Endothelial cell of umbilical vein (primary cell): ENCODE measurements at regions not wholly inside any gene's neighbourhood (a gene's known extent, or its start where the extent isn't known, plus 50 kb on each side); places are given as distances from the start of the nearest gene placed in this dataset.

Experiments used
- BruUV-seq: library from RNA; stranded (reverse); fragments of 400-500 nt; replicated peaks from 2 replicates; lab custom pipeline; 2021; lab: Mats Ljungman, UMichigan
- CTCF ChIA-PET: fragments of 300-600, 350-600 bp; sonication (Branson Sonifier 250); formaldehyde crosslinking; loops from one replicate; lab custom pipeline; 2021; ENCODE audit warnings: antibody characterized with exemption, inconsistent platforms; lab: Charles Lee
- POLR2A ChIA-PET: fragments of 300-600, 350-600 bp; sonication (Branson Sonifier 250); formaldehyde crosslinking; loops from one replicate; lab custom pipeline; 2021; ENCODE audit warnings: antibody characterized with exemption, inconsistent platforms; lab: Charles Lee
- DNase-seq: peaks from one replicate; pipeline ENCODE4 v3.0.0-alpha.2; 2011; ENCODE audit warnings: low read depth, low spot score
- FAIRE-seq: peaks from 2 replicates; lab custom pipeline; 2011; peaks lifted over from hg19 to GRCh38; lab: Jason Lieb, UNC
- H2AFZ ChIP-seq: 2 replicates; pipeline ENCODE4 v1.6.0; 2012; ENCODE audit warnings: low read depth, low read length, control low read depth, inconsistent platforms
- H3K27ac ChIP-seq: 2 replicates; pipeline ENCODE4 v1.5.1; 2011; ENCODE audit warnings: low read depth, mild to moderate bottlenecking, control low read depth, low read length, moderate library complexity; ENCODE audit not compliant: insufficient read depth
- H3K27me3 ChIP-seq, 2 experiments: 2 replicates each; pipeline versions ENCODE4 v1.6.0 to v1.6.1; 2011; ENCODE audit warnings: low read length in 2 of 2, mixed read lengths in 1 of 2; ENCODE audit not compliant: control insufficient read depth in 2 of 2, insufficient read depth in 2 of 2
- H3K36me3 ChIP-seq, 2 experiments: 2 replicates in 1 of 2; 3 replicates in 1 of 2; pipeline ENCODE4 v1.5.1; 2011; ENCODE audit warnings: low read length in 2 of 2, mild to moderate bottlenecking in 1 of 2, moderate library complexity in 1 of 2; ENCODE audit not compliant: control insufficient read depth in 2 of 2, insufficient read depth in 2 of 2; ENCODE audit errors: extremely low read depth in 1 of 2
- H3K4me1 ChIP-seq: 3 replicates; pipeline ENCODE4 v1.5.1; 2011; ENCODE audit warnings: mild to moderate bottlenecking, low read length; ENCODE audit not compliant: control insufficient read depth, insufficient read depth; ENCODE audit errors: extremely low read depth
- H3K4me2 ChIP-seq: 2 replicates; pipeline ENCODE4 v1.6.1; 2011; ENCODE audit warnings: low read length, control low read depth, mixed read lengths; ENCODE audit not compliant: insufficient read depth
- H3K4me3 ChIP-seq, 3 experiments: fragments of 200-600 bp in 1 of 3; sonication (generic), shearing (Covaris generic) in 1 of 3; replicated peaks in 1 of 3; 2 replicates each; pipeline ENCODE4 v1.5.1; 2011 to 2016; ENCODE audit warnings: control low read depth in 3 of 3, low read length in 3 of 3, mild to moderate bottlenecking in 2 of 3, inconsistent platforms in 1 of 3, low read depth in 1 of 3, moderate library complexity in 1 of 3; ENCODE audit not compliant: insufficient read depth in 1 of 3
- H3K79me2 ChIP-seq: 2 replicates; pipeline ENCODE4 v1.6.0; 2012; ENCODE audit warnings: low read length, inconsistent platforms; ENCODE audit not compliant: control insufficient read depth, insufficient read depth
- H3K9ac ChIP-seq: replicated peaks from 2 replicates; pipeline ENCODE3; 2011; ENCODE audit warnings: low read length, control low read depth; ENCODE audit not compliant: insufficient read depth; ENCODE audit errors: extremely low read depth
- H3K9me1 ChIP-seq: replicated peaks from 3 replicates; pipeline ENCODE4 v1.6.0; 2011; ENCODE audit warnings: mild to moderate bottlenecking, low read length; ENCODE audit not compliant: control insufficient read depth, insufficient read depth; ENCODE audit errors: extremely low read depth
- H3K9me3 ChIP-seq: replicated peaks from 2 replicates; pipeline ENCODE4 v1.5.1; 2012; ENCODE audit warnings: low read length, inconsistent platforms; ENCODE audit not compliant: control insufficient read depth, insufficient read depth
- H4K20me1 ChIP-seq: replicated peaks from 2 replicates; pipeline ENCODE3; 2011; ENCODE audit warnings: mild to moderate bottlenecking, low read length; ENCODE audit not compliant: control insufficient read depth, insufficient read depth; ENCODE audit errors: extremely low read depth
- POLR2A ChIP-seq: IDR thresholded peaks from 2 replicates; pipeline ENCODE4 v1.6.1; 2012; ENCODE audit warnings: low read depth, mild to moderate bottlenecking, control low read depth, low read length
- dilution Hi-C: fragments of 300-500 bp; cut with MboI; formaldehyde crosslinking; loops from one replicate; pipeline ENCODE4 v1.15.0; 2019; ENCODE audit warnings: low sequenced_read_pairs; ENCODE audit not compliant: extremely low pct_ligation_motif_present
- intact Hi-C: fragments of 100-400 bp; cut with micrococcal nuclease; formaldehyde crosslinking; loops from one replicate; pipeline ENCODE4 v1.10.0; 2022
- TF ChIP-seq, protein P1 (sequence below): IDR thresholded peaks from 2 replicates; pipeline ENCODE4 v1.6.1; 2011; ENCODE audit not compliant: insufficient read depth, insufficient read length
- TF ChIP-seq, protein P2 (sequence below), 2 donors: IDR thresholded peaks; 1 replicate in 1 of 2; 2 replicates in 1 of 2; pipeline ENCODE4 v1.5.1; 2011; ENCODE audit warnings: low read length in 2 of 2, mild to moderate bottlenecking in 2 of 2, moderate library complexity in 2 of 2, control low read depth in 1 of 2, inconsistent platforms in 1 of 2, low read depth in 1 of 2; ENCODE audit not compliant: insufficient read depth in 1 of 2; ENCODE audit errors: extremely low read depth in 1 of 2

DNA sequence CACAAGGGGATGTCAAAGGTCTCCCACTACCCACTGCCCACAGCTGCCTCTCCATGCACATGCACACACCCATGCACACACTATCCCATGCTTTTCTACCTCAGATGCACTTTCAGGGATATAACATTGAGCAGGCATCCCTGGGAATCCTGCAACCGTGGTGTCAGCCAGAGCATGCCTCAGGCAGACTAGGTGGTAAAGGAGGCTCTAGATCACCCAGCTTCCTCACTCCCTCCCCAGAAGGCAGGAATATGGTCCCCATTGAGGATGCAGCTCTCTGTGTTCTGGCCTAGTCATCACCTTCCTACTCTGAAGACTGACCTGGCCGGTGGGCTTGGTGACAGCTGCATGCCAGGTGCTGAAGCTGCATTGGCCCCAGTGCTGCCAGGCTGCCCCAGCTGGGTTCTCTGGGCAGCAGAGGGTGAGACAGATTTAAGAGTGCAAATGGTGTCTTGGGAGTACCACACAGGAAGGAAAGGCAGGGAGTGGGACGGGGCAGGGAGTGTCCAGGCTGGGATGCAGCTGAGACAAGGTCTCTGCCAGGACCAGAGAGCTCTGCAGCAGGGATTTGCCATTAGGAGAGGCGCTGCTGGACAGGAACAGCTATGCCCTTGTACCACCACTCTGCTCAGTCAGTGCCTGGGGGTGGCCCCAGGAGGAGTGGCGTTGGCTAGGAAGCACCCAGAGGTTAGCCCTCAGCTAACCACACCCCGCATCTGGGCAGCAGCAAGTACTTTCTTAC is 53.4 kb upstream of the GDF10 start:
- H3K9me1 ChIP-seq = no peaks in the 10 kb centered on the region
- CTCF ChIA-PET = interaction anchor here (0.6 kb wide), 1 partner anchor 9 kb away, joined by 3 read pairs; no protein-coding TSS in a partner anchor
- H3K9ac ChIP-seq = no peak overlapping the region
- no peaks in the 10 kb centered on the region for H4K20me1 ChIP-seq
- BruUV-seq = no TSS peak
- H2AFZ ChIP-seq = no peak overlapping the region
- H3K4me1 ChIP-seq = no peaks in the 10 kb centered on the region
- no peak overlapping the region for H3K4me3 ChIP-seq
- no peak for FAIRE-seq
- H3K79me2 ChIP-seq = no peaks in the 10 kb centered on the region
- no peak overlapping the region for H3K27ac ChIP-seq
- POLR2A ChIA-PET = no interaction called here
- TF ChIP-seq, protein P1, sequence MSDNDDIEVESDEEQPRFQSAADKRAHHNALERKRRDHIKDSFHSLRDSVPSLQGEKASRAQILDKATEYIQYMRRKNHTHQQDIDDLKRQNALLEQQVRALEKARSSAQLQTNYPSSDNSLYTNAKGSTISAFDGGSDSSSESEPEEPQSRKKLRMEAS = no peak
- no peak for TF ChIP-seq POLR2A
- TF ChIP-seq, protein P2, sequence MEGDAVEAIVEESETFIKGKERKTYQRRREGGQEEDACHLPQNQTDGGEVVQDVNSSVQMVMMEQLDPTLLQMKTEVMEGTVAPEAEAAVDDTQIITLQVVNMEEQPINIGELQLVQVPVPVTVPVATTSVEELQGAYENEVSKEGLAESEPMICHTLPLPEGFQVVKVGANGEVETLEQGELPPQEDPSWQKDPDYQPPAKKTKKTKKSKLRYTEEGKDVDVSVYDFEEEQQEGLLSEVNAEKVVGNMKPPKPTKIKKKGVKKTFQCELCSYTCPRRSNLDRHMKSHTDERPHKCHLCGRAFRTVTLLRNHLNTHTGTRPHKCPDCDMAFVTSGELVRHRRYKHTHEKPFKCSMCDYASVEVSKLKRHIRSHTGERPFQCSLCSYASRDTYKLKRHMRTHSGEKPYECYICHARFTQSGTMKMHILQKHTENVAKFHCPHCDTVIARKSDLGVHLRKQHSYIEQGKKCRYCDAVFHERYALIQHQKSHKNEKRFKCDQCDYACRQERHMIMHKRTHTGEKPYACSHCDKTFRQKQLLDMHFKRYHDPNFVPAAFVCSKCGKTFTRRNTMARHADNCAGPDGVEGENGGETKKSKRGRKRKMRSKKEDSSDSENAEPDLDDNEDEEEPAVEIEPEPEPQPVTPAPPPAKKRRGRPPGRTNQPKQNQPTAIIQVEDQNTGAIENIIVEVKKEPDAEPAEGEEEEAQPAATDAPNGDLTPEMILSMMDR (IDR thresholded peaks at IDR 0.05; ENCODE audit: extremely low read depth in 1 of 2, insufficient read depth in 1 of 2, low read depth in 1 of 2, low read length in 2 of 2) = no peak
- H3K27me3 ChIP-seq = no peaks in the 10 kb centered on the region
- intact Hi-C loops = no loop called here
- H3K4me2 ChIP-seq = no peak overlapping the region
- no peaks in the 10 kb centered on the region for H3K36me3 ChIP-seq
- dilution Hi-C loops = no loop called here
- DNase-seq = no peak
- H3K9me3 ChIP-seq = no peaks in the 10 kb centered on the region
